ENCODE measurements at regions not wholly inside any gene's neighbourhood (a gene's known extent, or its start where the extent isn't known, plus 50 kb on each side); places are given as distances from the start of the nearest gene placed in this dataset.

GRCh38 chr14:39614297-39614923 lies 182.2 kb upstream of the FBXO33 start (continued):
- TF ChIP-seq ZNF462 (CRISPR knock-in tag; IDR thresholded peaks at IDR 0.05) (no peak), CREB1 (CRISPR knock-in tag; IDR thresholded peaks at IDR 0.05; ENCODE audit: low read depth) (no peak), NANOG (IDR thresholded peaks at IDR 0.05; ENCODE audit: borderline replicate concordance) (no peak), EZH2 (IDR thresholded peaks at IDR 0.05; ENCODE audit: low read depth, unreplicated experiment) (no peak), POLR2AphosphoS5 (IDR thresholded peaks at IDR 0.05; ENCODE audit: low read depth) (no peak), ETS1 (IDR thresholded peaks at IDR 0.05) (no peak)

- Histone ChIP-seq H3K4me3 (no peak overlapping the region), H3F3A (replicated peaks; ENCODE audit: low read depth) (no peaks in the 10 kb centered on the region), H3K27ac (ENCODE audit: low read depth) (no peak overlapping the region), H3K79me2 (replicated peaks; ENCODE audit: insufficient read depth) (no peaks in the 10 kb centered on the region), H4K20me1 (replicated peaks; ENCODE audit: insufficient read depth) (no peaks in the 10 kb centered on the region), H3K27me3 (ENCODE audit: insufficient read depth) (no peaks in the 10 kb centered on the region), H3K4me1 (ENCODE audit: insufficient read depth) (no peaks in the 10 kb centered on the region), H3K9me2 (ENCODE audit: insufficient read depth) (peaks cover 11% of the 10 kb centered on the region; the same call in 1 of the 2 replicates), H2AFZ (no peak overlapping the region), H3K36me3 (ENCODE audit: insufficient read depth) (no peaks in the 10 kb centered on the region), H3K4me2 (no peak overlapping the region)
- Mint-ChIP-seq H3K27ac (no peak overlapping the region), H3K4me3 (no peak overlapping the region), H3K36me3 (ENCODE audit: low read depth) (no peaks in the 10 kb centered on the region), H3K4me1 (no peaks in the 10 kb centered on the region), H3K9me3 (no peaks in the 10 kb centered on the region), H3K27me3 (ENCODE audit: insufficient read depth, low read depth, poor library complexity) (no peaks in the 10 kb centered on the region)
- ATAC-seq: no peak
- no peak for DNase-seq (ENCODE audit: low spot score)
- TF ChIP-seq NANOG (IDR thresholded peaks at IDR 0.05; ENCODE audit: borderline replicate concordance) (no peak), JUNB (IDR thresholded peaks at IDR 0.05; ENCODE audit: unreplicated experiment) (no peak), CREB1 (CRISPR knock-in tag; IDR thresholded peaks at IDR 0.05; ENCODE audit: low read depth) (no peak), REST (IDR thresholded peaks at IDR 0.05; ENCODE audit: unreplicated experiment) (no peak), ZNF114 (CRISPR knock-in tag; IDR thresholded peaks at IDR 0.05) (no peak), EZH2 (IDR thresholded peaks at IDR 0.05; ENCODE audit: low read depth, unreplicated experiment) (no peak)
These were observed 176.9 kb upstream of the FBXO33 start for GRCh38 chr14:39609119-39609518.

Measured in GM23338 (cell line).